IgD-negative memory B cell (primary cell): ENCODE measurements at regions not wholly inside any gene's neighbourhood (a gene's known extent, or its start where the extent isn't known, plus 50 kb on each side); places are given as distances from the start of the nearest gene placed in this dataset.

Experiments used
- H3K27ac Mint-ChIP-seq, 3 donors: one replicate each; pipeline ENCODE4 v1.8.0; 2020 to 2022; ENCODE audit warnings: mild to moderate bottlenecking in 3 of 3, mixed read lengths in 3 of 3, moderate library complexity in 1 of 3
- H3K27me3 Mint-ChIP-seq: one replicate; pipeline ENCODE4 v1.8.0; 2021; ENCODE audit warnings: mixed read lengths
- H3K36me3 Mint-ChIP-seq: one replicate; pipeline ENCODE4 v1.8.0; 2020; ENCODE audit warnings: mild to moderate bottlenecking, mixed read lengths
- H3K4me1 Mint-ChIP-seq, 3 donors: one replicate each; pipeline ENCODE4 v1.8.0; 2020 to 2022; ENCODE audit warnings: mixed read lengths in 3 of 3, mild to moderate bottlenecking in 1 of 3
- H3K4me3 Mint-ChIP-seq, 4 donors: one replicate each; pipeline ENCODE4 v1.8.0; 2020 to 2022; ENCODE audit warnings: mild to moderate bottlenecking in 4 of 4, mixed read lengths in 4 of 4, moderate library complexity in 3 of 4
- H3K9me3 Mint-ChIP-seq, 3 donors: one replicate each; pipeline ENCODE4 v1.8.0; 2020 to 2021; ENCODE audit warnings: mixed read lengths in 3 of 3, mild to moderate bottlenecking in 1 of 3

GRCh38 chr4:104418286-104418685 is 76.4 kb downstream of the CXXC4 start:
- Mint-ChIP-seq H3K36me3 (peaks cover 2% of the 10 kb centered on the region), H3K9me3 (no peaks in the 10 kb centered on the region), H3K4me1 (no peaks in the 10 kb centered on the region), H3K27me3 (no peaks in the 10 kb centered on the region), H3K27ac (no peak overlapping the region), H3K4me3 (no peak overlapping the region)

DNA sequence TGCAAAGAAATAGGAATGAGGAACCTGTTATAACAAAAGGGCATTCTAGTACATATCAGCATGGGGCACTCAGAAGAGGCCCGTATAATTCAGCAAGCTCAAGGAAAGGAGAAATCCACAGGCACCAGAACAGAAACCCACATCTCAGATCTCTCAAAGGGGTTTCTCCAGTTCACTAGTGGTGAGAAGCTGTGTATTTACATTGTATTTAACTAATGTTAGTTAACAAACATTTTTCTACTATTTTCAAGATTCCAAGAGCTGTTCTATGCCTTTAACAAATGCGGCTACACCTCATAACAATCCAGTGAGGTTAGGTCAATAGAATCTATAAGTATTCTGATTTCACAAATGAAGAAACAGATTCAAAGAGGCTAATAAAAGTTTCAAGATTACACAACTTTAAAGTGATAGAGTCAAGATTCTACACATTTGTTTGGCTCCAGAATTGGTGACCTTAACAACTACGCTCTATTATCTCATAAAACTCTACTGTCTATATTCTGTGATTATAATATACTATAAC is 77.3 kb downstream of the CXXC4 start:
- no peak overlapping the region for H3K4me3 Mint-ChIP-seq
- H3K27ac Mint-ChIP-seq, result no peak overlapping the region
- H3K9me3 Mint-ChIP-seq, result no peaks in the 10 kb centered on the region
- H3K27me3 Mint-ChIP-seq, result no peaks in the 10 kb centered on the region
- H3K4me1 Mint-ChIP-seq, result no peaks in the 10 kb centered on the region
- peaks cover 2% of the 10 kb centered on the region for H3K36me3 Mint-ChIP-seq

DNA sequence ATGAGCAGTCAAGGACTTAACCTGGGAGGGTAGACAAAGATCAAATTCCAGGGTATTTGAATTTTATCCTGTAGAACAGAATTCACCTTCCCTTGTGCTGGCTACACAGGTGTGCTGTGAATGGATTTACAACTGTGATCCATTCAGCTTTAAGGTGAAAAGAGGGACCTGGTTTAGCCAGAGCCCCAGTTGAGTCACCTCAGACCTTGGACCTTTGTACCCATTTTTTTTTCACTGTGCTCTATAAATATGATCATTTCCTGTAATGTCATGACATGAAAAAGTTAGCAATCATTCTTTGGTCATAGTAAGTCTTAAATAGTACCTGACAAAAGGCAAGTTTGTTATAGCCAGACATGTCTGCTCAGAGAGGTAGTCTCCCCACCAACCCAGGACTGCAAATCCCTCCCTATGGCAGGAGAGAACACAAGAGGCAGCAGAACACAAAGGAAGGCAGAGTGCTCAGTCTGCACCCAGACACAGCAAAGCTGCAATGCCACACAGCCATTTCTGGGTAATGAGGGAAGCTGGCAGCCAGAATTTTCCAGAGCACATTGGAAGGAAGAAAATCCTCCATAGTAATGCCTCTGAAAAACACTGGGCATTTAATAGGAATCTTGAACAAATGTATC is 77.9 kb downstream of the CXXC4 start:
- H3K36me3 Mint-ChIP-seq, result peaks cover 2% of the 10 kb centered on the region
- H3K4me1 Mint-ChIP-seq, result no peaks in the 10 kb centered on the region
- no peaks in the 10 kb centered on the region for H3K9me3 Mint-ChIP-seq
- peaks cover 2% of the 10 kb centered on the region for H3K27me3 Mint-ChIP-seq
- H3K27ac Mint-ChIP-seq, result no peak overlapping the region
- no peak overlapping the region for H3K4me3 Mint-ChIP-seq

- H3K36me3 Mint-ChIP-seq, result peaks cover 2% of the 10 kb centered on the region
- H3K4me3 Mint-ChIP-seq, result no peak overlapping the region
- no peaks in the 10 kb centered on the region for H3K9me3 Mint-ChIP-seq
- no peaks in the 10 kb centered on the region for H3K4me1 Mint-ChIP-seq
- H3K27me3 Mint-ChIP-seq, result peaks cover 2% of the 10 kb centered on the region
- no peak overlapping the region for H3K27ac Mint-ChIP-seq
These were observed 81.2 kb downstream of the CXXC4 start for GRCh38 chr4:104413487-104413886.

GRCh38 chr4:104412344-104412743 is 82.3 kb downstream of the CXXC4 start:
- Mint-ChIP-seq H3K36me3 (peaks cover 2% of the 10 kb centered on the region), H3K4me3 (no peak overlapping the region), H3K9me3 (no peaks in the 10 kb centered on the region), H3K4me1 (no peaks in the 10 kb centered on the region), H3K27me3 (peaks cover 2% of the 10 kb centered on the region), H3K27ac (no peak overlapping the region)

DNA sequence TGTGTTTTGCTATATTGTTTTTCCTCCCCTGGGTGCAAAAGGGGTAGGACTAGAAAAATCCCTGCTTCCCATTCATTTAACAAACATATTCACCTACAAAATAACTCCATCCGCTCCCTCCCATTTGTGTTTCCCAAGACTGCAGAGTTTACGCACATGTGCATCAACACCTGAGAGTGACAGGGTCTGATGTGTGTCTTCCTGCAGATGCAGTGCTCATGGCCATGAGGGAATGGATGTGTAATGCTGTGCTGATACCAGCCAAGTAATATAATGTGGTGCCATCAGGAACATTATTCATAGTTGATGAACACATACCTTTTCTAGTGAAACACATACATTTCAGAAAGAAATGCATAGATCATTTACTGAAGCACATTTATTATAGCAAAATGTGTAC is 83.2 kb downstream of the CXXC4 start:
- Mint-ChIP-seq H3K4me1 (no peaks in the 10 kb centered on the region), H3K27ac (no peak overlapping the region), H3K36me3 (peaks cover 2% of the 10 kb centered on the region), H3K4me3 (no peak overlapping the region), H3K9me3 (no peaks in the 10 kb centered on the region), H3K27me3 (peaks cover 2% of the 10 kb centered on the region)

GRCh38 chr4:104408878-104409277 is 85.8 kb downstream of the CXXC4 start:
- Mint-ChIP-seq H3K36me3 (no peaks in the 10 kb centered on the region), H3K4me3 (no peak overlapping the region)

GRCh38 chr4:104404361-104404760 is 90.3 kb downstream of the CXXC4 start:
- Mint-ChIP-seq H3K27ac (no peak overlapping the region), H3K4me1 (no peaks in the 10 kb centered on the region), H3K27me3 (no peaks in the 10 kb centered on the region), H3K9me3 (peaks cover 1 to 8% (median 2%) of the 10 kb centered on the region in 3 donors), H3K4me3 (no peak overlapping the region), H3K36me3 (no peaks in the 10 kb centered on the region)

More at GRCh38 chr4:104408878-104409277, 85.8 kb downstream of the CXXC4 start:
- no peaks in the 10 kb centered on the region for H3K9me3 Mint-ChIP-seq
- H3K27me3 Mint-ChIP-seq, result peaks cover 2% of the 10 kb centered on the region
- no peaks in the 10 kb centered on the region for H3K4me1 Mint-ChIP-seq
- H3K27ac Mint-ChIP-seq, result no peak overlapping the region

DNA sequence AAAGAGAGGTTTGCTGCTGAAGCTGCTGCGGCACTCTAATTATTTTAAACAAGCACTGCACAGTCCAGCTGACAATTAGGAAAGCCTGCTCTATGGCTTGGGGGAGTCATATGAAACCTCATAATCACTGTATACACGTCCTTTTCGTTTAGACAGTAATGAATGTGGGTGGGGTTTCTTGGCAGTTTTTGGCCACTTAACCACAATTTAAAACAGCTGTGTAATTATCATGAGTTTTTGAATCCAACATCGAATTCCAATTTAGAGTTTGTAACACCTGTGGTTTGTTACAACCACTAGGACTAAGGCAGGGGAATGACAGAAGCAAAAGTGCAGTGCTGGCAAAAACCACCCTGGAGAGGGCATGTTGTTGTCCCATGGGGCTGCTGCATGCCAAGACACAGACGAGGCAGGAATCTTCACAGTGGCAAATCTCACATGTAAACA is 99.5 kb downstream of the CXXC4 start:
- Mint-ChIP-seq H3K27ac (no peak overlapping the region), H3K27me3 (no peaks in the 10 kb centered on the region), H3K4me1 (peaks cover 0 to 2% (median 0%) of the 10 kb centered on the region in 3 donors), H3K4me3 (no peak overlapping the region), H3K9me3 (peaks cover 0 to 1% (median 0%) of the 10 kb centered on the region in 3 donors), H3K36me3 (no peaks in the 10 kb centered on the region)

- Mint-ChIP-seq H3K27ac (no peak overlapping the region), H3K36me3 (no peaks in the 10 kb centered on the region), H3K27me3 (no peaks in the 10 kb centered on the region), H3K4me1 (peaks cover 0 to 2% (median 0%) of the 10 kb centered on the region in 3 donors), H3K4me3 (no peak overlapping the region), H3K9me3 (peaks cover 0 to 1% (median 0%) of the 10 kb centered on the region in 3 donors)
These were observed 100.1 kb downstream of the CXXC4 start for GRCh38 chr4:104394406-104395167.

DNA sequence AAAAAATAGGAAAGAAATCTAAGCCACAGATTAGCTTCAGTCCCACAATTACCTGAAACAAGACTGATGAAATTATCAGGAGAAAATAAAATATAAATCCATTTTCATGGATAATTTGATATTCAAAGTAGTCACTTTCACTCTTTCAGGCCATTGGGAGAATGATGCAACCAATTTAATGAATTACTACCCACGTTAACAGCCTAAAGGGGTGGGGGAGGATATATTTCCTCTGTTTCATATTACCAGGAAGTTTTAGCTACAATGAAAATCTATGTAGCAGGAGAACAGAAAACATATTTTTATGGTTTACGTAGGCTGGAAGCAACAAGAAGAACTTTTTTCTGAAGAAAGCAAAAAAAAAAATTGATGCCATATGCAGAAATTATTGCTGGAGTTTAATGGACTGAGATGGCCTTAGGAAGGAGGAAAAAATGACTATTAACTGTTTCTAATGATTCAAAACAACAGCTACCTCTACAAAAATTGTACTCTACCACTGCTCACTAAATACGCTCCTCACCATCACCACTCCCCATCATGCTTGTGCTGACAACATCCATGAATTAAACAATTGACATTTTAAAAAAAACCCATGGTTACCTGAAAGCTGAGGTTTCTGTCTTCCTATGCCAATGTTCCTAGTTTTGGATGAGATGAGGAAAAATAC is 100.9 kb downstream of the CXXC4 start:
- Mint-ChIP-seq H3K4me1 (peaks cover 0 to 2% (median 0%) of the 10 kb centered on the region in 3 donors), H3K9me3 (peaks cover 0 to 1% (median 0%) of the 10 kb centered on the region in 3 donors), H3K4me3 (no peak overlapping the region), H3K27ac (no peak overlapping the region), H3K27me3 (no peaks in the 10 kb centered on the region), H3K36me3 (no peaks in the 10 kb centered on the region)

- Mint-ChIP-seq H3K27ac (no peak overlapping the region), H3K27me3 (no peaks in the 10 kb centered on the region), H3K36me3 (no peaks in the 10 kb centered on the region), H3K9me3 (peaks cover 0 to 5% (median 3%) of the 10 kb centered on the region in 3 donors), H3K4me1 (no peaks in the 10 kb centered on the region), H3K4me3 (no peak overlapping the region)
These were observed 109.0 kb downstream of the CXXC4 start for GRCh38 chr4:104385713-104386112.

DNA sequence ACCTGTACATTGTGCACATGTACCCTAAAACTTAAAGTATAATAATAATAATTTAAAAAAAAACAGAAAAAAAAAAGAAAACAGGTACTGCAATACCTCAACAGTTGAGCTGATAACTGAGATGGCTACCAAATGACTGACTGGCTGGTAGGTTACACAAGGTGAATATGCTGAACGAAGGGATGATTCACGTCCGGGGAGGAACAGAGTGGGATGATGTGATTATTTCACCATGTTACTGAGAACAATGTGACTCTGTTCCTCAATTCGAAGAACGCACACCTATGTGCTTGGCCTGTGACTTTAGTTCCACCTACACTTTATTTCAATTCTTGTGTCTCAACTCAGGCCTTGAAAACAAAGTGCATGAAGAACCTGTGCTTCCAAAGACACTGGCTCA is 111.7 kb downstream of the CXXC4 start:
- Mint-ChIP-seq H3K4me3 (no peak overlapping the region), H3K27me3 (no peaks in the 10 kb centered on the region), H3K27ac (no peak overlapping the region), H3K4me1 (no peaks in the 10 kb centered on the region), H3K36me3 (no peaks in the 10 kb centered on the region), H3K9me3 (peaks cover 0 to 5% (median 3%) of the 10 kb centered on the region in 3 donors)

- no peaks in the 10 kb centered on the region for H3K4me1 Mint-ChIP-seq
- no peak overlapping the region for H3K27ac Mint-ChIP-seq
- H3K36me3 Mint-ChIP-seq, result no peaks in the 10 kb centered on the region
These were observed 113.0 kb downstream of the CXXC4 start for GRCh38 chr4:104381729-104382128.

DNA sequence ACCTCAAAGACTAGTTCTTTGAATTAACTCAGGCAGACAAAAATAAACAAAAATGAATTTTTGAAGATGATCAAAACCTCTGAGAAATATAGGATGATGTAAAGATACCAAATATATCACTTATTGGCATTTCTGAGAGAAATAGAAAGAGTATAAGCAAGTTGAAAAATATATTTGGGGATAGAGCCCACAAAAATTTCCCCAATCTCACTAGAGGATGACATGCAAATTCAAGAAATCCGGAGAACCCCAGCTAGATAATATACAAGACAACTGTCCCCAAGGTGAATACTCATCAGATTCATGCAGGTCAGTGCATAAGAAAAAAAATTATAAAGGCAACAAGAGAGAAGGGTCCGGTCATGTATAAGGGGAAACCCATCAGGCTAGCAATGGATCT is 129.1 kb downstream of the CXXC4 start:
- peaks cover 0 to 2% (median 0%) of the 10 kb centered on the region in 3 donors for H3K9me3 Mint-ChIP-seq
- H3K27me3 Mint-ChIP-seq, result no peaks in the 10 kb centered on the region
- no peaks in the 10 kb centered on the region for H3K36me3 Mint-ChIP-seq
- no peaks in the 10 kb centered on the region for H3K4me1 Mint-ChIP-seq
- no peak overlapping the region for H3K27ac Mint-ChIP-seq
- H3K4me3 Mint-ChIP-seq, result no peak overlapping the region

More at GRCh38 chr4:104381729-104382128, 113.0 kb downstream of the CXXC4 start:
- H3K9me3 Mint-ChIP-seq, result peaks cover 0 to 5% (median 3%) of the 10 kb centered on the region in 3 donors
- H3K4me3 Mint-ChIP-seq, result no peak overlapping the region
- H3K27me3 Mint-ChIP-seq, result no peaks in the 10 kb centered on the region
